ENCODE measurements at regions not wholly inside any gene's neighbourhood (a gene's known extent, or its start where the extent isn't known, plus 50 kb on each side); places are given as distances from the start of the nearest gene placed in this dataset.
"Not testable (repeated sequence)": the region's sequence is repeated elsewhere in the genome, so short reads cannot be mapped to it uniquely, and the experiment has no call there.

DNA sequence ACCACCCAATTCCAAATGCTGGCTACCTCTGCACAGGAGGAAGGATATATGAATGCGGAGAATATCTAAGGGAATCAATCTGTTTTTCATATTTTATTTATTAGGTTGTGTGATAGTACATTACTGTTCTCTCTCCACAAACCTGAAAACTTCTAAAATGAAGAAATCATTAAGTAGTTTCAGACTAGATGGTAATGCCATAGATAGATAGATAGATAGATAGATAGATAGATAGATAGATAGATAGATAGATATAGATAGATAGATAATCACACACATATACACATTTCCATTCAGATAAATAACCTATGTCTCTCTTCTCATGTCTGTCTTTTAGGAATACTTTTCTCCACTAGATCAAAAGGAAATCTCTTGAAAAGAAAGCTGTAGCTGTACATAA, 126.1 kb upstream of the TSPAN8 start:
- in situ Hi-C loops (cut with MboI; ENCODE audit: low pct_unique_long_range_greater_than_20kb, low sequenced_read_pairs, unreplicated experiment) = no loop called here
- no peak for DNase-seq (ENCODE audit: low spot score)
- TF ChIP-seq, protein P1, sequence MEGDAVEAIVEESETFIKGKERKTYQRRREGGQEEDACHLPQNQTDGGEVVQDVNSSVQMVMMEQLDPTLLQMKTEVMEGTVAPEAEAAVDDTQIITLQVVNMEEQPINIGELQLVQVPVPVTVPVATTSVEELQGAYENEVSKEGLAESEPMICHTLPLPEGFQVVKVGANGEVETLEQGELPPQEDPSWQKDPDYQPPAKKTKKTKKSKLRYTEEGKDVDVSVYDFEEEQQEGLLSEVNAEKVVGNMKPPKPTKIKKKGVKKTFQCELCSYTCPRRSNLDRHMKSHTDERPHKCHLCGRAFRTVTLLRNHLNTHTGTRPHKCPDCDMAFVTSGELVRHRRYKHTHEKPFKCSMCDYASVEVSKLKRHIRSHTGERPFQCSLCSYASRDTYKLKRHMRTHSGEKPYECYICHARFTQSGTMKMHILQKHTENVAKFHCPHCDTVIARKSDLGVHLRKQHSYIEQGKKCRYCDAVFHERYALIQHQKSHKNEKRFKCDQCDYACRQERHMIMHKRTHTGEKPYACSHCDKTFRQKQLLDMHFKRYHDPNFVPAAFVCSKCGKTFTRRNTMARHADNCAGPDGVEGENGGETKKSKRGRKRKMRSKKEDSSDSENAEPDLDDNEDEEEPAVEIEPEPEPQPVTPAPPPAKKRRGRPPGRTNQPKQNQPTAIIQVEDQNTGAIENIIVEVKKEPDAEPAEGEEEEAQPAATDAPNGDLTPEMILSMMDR (IDR thresholded peaks at IDR 0.05; ENCODE audit: extremely low read depth, insufficient read depth, missing control alignments) = no peak

DNA sequence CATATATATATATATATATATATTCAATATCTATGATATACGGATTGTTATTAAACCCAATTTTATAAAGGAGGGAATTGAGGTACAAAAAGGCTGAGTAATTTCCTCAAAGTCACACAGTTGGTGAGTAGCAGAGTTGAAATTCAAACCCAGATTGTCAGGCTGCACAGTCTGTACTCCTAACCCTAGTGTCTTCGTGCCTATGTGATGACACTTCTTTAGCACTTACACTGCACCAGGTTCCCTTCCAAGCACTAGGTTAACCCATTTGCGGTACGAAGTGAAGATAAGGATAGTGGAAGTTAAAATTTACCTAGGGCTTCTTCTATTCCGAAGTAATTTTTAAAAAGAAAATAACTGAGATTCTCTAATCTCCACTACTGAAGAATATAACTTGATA, 125.1 kb upstream of the TSPAN8 start:
- DNase-seq (ENCODE audit: low spot score) = no peak
- in situ Hi-C loops (cut with MboI; ENCODE audit: low pct_unique_long_range_greater_than_20kb, low sequenced_read_pairs, unreplicated experiment) = no loop called here
- TF ChIP-seq, protein P1 (IDR thresholded peaks at IDR 0.05; ENCODE audit: extremely low read depth, insufficient read depth, missing control alignments) = no peak

DNA sequence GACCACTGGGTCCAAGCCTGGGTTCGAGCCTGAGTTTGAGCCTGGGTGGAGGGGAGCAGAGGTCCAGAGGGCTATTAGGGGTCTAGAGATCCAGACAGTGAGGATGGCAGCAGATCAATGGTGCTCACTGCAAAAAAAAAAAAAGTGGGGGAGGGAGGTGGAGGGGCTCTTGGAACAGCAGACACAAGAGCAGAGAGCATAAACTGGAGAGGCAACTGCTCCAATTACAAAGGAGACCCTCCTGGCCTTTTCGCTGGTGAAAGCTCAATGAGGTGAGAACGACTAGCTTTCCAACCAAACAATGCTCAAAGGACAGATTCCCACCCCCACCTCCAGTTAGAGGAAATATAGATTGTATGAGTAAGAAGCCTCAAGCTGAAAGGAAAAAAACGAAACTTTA, 124.2 kb upstream of the TSPAN8 start:
- DNase-seq (ENCODE audit: low spot score) = no peak
- in situ Hi-C loops (cut with MboI; ENCODE audit: low pct_unique_long_range_greater_than_20kb, low sequenced_read_pairs, unreplicated experiment) = no loop called here
- TF ChIP-seq, protein P1 (IDR thresholded peaks at IDR 0.05; ENCODE audit: extremely low read depth, insufficient read depth, missing control alignments) = no peak

DNA sequence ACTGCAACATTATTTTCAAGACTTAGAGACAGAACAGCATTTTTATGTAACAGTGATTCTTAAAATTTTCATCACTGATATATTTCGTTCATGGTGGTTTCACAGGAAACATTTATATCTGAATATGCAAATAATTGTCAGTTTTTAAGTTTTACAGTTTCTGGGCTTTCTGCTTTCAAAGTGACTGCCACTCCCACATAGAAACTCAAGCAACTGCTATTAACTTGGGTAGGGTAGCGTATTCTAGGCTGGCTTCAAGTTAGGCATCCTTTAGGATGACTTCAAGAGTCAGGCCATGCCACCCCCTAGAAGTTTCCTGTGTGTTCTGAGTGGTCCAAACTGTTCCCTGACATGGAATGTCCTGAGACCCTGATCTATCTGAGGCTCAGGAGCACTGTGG, 123.6 kb upstream of the TSPAN8 start:
- in situ Hi-C loops (cut with MboI; ENCODE audit: low pct_unique_long_range_greater_than_20kb, low sequenced_read_pairs, unreplicated experiment) = no loop called here
- no peak for DNase-seq (ENCODE audit: low spot score)
- TF ChIP-seq, protein P1 (IDR thresholded peaks at IDR 0.05; ENCODE audit: extremely low read depth, insufficient read depth, missing control alignments) = no peak

DNA sequence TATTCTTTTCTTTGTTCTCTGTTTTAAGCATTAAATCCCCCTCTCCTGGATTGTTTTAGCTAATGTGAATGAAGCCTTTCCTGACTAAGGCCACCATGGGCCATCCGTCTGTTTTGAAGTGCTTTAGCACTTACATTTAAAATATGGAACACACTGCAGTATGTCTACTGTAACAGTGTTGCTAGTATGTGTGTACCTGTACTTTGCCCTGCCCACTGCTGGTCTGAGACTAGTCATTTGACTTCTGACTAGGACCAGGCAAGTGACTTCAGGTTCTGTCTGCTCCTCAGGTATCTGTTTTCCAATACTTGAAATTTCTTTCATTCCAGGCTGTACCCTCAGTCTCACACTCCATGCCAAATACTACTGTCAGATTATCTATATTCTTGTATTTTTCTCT, 120.1 kb upstream of the TSPAN8 start:
- TF ChIP-seq, protein P1 (IDR thresholded peaks at IDR 0.05; ENCODE audit: extremely low read depth, insufficient read depth, missing control alignments) = no peak
- in situ Hi-C loops (cut with MboI; ENCODE audit: low pct_unique_long_range_greater_than_20kb, low sequenced_read_pairs, unreplicated experiment) = no loop called here
- DNase-seq (ENCODE audit: low spot score) = no peak

DNA sequence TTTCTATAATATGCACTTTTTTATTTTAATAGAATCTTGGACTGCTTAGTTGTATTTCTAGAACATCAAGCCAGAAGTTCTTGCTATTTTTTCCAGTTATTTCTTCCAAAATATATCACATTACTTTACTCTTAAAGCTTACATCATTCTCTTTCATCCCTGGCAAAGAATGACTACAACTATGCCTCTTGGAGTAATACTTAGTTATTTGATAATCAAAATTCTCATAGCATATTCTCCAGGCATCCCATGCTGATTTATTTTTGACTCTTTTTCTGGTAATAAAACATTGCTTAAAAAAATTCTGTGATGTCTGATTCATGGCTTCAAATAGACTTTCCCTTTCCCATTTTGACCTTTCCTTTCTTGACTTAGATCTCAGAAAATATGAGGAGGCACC, 118.7 kb upstream of the TSPAN8 start:
- TF ChIP-seq, protein P1 (IDR thresholded peaks at IDR 0.05; ENCODE audit: extremely low read depth, insufficient read depth, missing control alignments) = no peak
- no peak for DNase-seq (ENCODE audit: low spot score)
- in situ Hi-C loops (cut with MboI; ENCODE audit: low pct_unique_long_range_greater_than_20kb, low sequenced_read_pairs, unreplicated experiment) = no loop called here

DNA sequence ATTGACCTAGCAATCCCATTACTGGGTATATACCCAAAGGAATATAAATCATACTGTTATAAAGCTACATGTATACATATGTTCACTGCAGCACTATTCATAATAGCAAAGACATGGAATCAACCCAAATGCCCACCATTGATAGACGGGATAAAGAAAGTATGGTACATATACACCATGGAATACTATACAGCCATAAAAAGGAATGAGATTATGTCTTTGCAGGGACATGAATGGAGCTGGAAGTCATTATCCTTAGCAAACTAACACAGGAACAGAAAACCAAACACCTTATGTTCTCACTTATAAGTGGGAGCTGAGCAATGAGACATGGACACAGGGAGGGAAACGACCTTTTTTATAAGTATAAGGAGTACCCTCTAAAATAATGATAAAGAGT, 113.0 kb upstream of the TSPAN8 start:
- DNase-seq (ENCODE audit: low spot score); in situ Hi-C loops (cut with MboI; ENCODE audit: low pct_unique_long_range_greater_than_20kb, low sequenced_read_pairs, unreplicated experiment): not testable (repeated sequence)

Measured in GM13977 (cell line).